HUES48 (cell line): ENCODE measurements at regions not wholly inside any gene's neighbourhood (a gene's known extent, or its start where the extent isn't known, plus 50 kb on each side); places are given as distances from the start of the nearest gene placed in this dataset.
"Not testable (repeated sequence)": the region's sequence is repeated elsewhere in the genome, so short reads cannot be mapped to it uniquely, and the experiment has no call there.

ENCODE experiments used
- H3K27ac ChIP-seq: one replicate; pipeline ENCODE4 v1.7.0; 2013; ENCODE audit warnings: low read depth, low read length, inconsistent platforms
- H3K27me3 ChIP-seq: 2 replicates; pipeline ENCODE4 v1.6.1; 2013; ENCODE audit warnings: mild to moderate bottlenecking, low read length; ENCODE audit not compliant: control insufficient read depth, insufficient read depth
- H3K36me3 ChIP-seq: 2 replicates; pipeline ENCODE4 v1.6.1; 2013; ENCODE audit warnings: low read length; ENCODE audit not compliant: control insufficient read depth, insufficient read depth
- H3K4me1 ChIP-seq: 2 replicates; pipeline ENCODE4 v1.6.1; 2013; ENCODE audit warnings: mild to moderate bottlenecking, low read length; ENCODE audit not compliant: control insufficient read depth, insufficient read depth
- H3K4me3 ChIP-seq: 2 replicates; pipeline ENCODE4 v1.5.1; 2013; ENCODE audit warnings: mild to moderate bottlenecking, low read depth, low read length
- H3K9ac ChIP-seq: 2 replicates; pipeline ENCODE4 v1.6.1; 2013; ENCODE audit warnings: mild to moderate bottlenecking, low read depth, low read length, moderate library complexity
- H3K9me3 ChIP-seq: 2 replicates; pipeline ENCODE4 v1.6.1; 2013; ENCODE audit warnings: low read length; ENCODE audit not compliant: control insufficient read depth, insufficient read depth

GRCh38 chr5:159588941-159589340 is 258.7 kb upstream of the IL12B start:
- no peaks in the 10 kb centered on the region for H3K4me1 ChIP-seq
- no peaks in the 10 kb centered on the region for H3K36me3 ChIP-seq
- no peak overlapping the region for H3K27ac ChIP-seq
- no peaks in the 10 kb centered on the region for H3K9me3 ChIP-seq
- H3K4me3 ChIP-seq: no peak overlapping the region
- no peaks in the 10 kb centered on the region for H3K27me3 ChIP-seq
- H3K9ac ChIP-seq: no peak overlapping the region

- H3K4me1 ChIP-seq: no peaks in the 10 kb centered on the region
- H3K9ac ChIP-seq: no peak overlapping the region
- no peaks in the 10 kb centered on the region for H3K36me3 ChIP-seq
These were observed 263.3 kb upstream of the IL12B start for GRCh38 chr5:159593518-159594073.

GRCh38 chr5:159595561-159595960 is 265.3 kb upstream of the IL12B start:
- H3K9me3 ChIP-seq: peaks cover 18% of the 10 kb centered on the region
- H3K4me1 ChIP-seq, H3K4me3 ChIP-seq, H3K9ac ChIP-seq, H3K27ac ChIP-seq, H3K27me3 ChIP-seq, H3K36me3 ChIP-seq: not testable (repeated sequence)

More at GRCh38 chr5:159593518-159594073, 263.3 kb upstream of the IL12B start:
- Histone ChIP-seq H3K9me3 (peaks cover 14% of the 10 kb centered on the region), H3K27ac (no peak overlapping the region), H3K27me3 (no peaks in the 10 kb centered on the region), H3K4me3 (no peak overlapping the region)

- Histone ChIP-seq H3K9me3 (peaks cover 25% of the 10 kb centered on the region), H3K36me3 (no peaks in the 10 kb centered on the region), H3K4me3 (no peak overlapping the region), H3K9ac (no peak overlapping the region), H3K27ac (no peak overlapping the region), H3K27me3 (no peaks in the 10 kb centered on the region), H3K4me1 (no peaks in the 10 kb centered on the region)
These were observed 270.9 kb upstream of the IL12B start for GRCh38 chr5:159601216-159601615.

GRCh38 chr5:159602434-159602833 is 272.1 kb upstream of the IL12B start:
- Histone ChIP-seq H3K36me3 (no peaks in the 10 kb centered on the region), H3K27me3 (no peaks in the 10 kb centered on the region), H3K9me3 (peaks cover 22% of the 10 kb centered on the region), H3K27ac (no peak overlapping the region), H3K4me1 (no peaks in the 10 kb centered on the region), H3K4me3 (no peak overlapping the region), H3K9ac (no peak overlapping the region)

GRCh38 chr5:159605585-159605984 is 275.3 kb upstream of the IL12B start:
- H3K36me3 ChIP-seq: no peaks in the 10 kb centered on the region
- H3K9ac ChIP-seq: no peak overlapping the region
- no peak overlapping the region for H3K27ac ChIP-seq
- H3K9me3 ChIP-seq: peaks cover 17% of the 10 kb centered on the region
- H3K27me3 ChIP-seq: no peaks in the 10 kb centered on the region
- no peaks in the 10 kb centered on the region for H3K4me1 ChIP-seq
- no peak overlapping the region for H3K4me3 ChIP-seq

- no peak overlapping the region for H3K27ac ChIP-seq
- H3K9ac ChIP-seq: no peak overlapping the region
- H3K4me1 ChIP-seq: no peaks in the 10 kb centered on the region
- H3K27me3 ChIP-seq: no peaks in the 10 kb centered on the region
- H3K4me3 ChIP-seq: no peak overlapping the region
- H3K9me3 ChIP-seq: no peaks in the 10 kb centered on the region
- H3K36me3 ChIP-seq: no peaks in the 10 kb centered on the region
These were observed 279.1 kb upstream of the IL12B start for GRCh38 chr5:159609359-159609758.

GRCh38 chr5:159610966-159611579 is 280.8 kb upstream of the IL12B start:
- Histone ChIP-seq H3K9ac (no peak overlapping the region), H3K9me3 (no peaks in the 10 kb centered on the region), H3K4me1 (no peaks in the 10 kb centered on the region), H3K36me3 (no peaks in the 10 kb centered on the region), H3K27ac (no peak overlapping the region), H3K4me3 (no peak overlapping the region), H3K27me3 (no peaks in the 10 kb centered on the region)

GRCh38 chr5:159616952-159617351 is 286.7 kb upstream of the IL12B start:
- Histone ChIP-seq H3K36me3 (no peaks in the 10 kb centered on the region), H3K9me3 (no peaks in the 10 kb centered on the region), H3K4me3 (no peak overlapping the region), H3K27ac (no peak overlapping the region), H3K4me1 (peaks cover 13% of the 10 kb centered on the region), H3K27me3 (no peaks in the 10 kb centered on the region), H3K9ac (no peak overlapping the region)

GRCh38 chr5:159619826-159620225 is 289.5 kb upstream of the IL12B start:
- H3K4me3 ChIP-seq: no peak overlapping the region
- peaks cover 13% of the 10 kb centered on the region for H3K4me1 ChIP-seq
- no peaks in the 10 kb centered on the region for H3K36me3 ChIP-seq
- no peaks in the 10 kb centered on the region; the same call in 1 of the 2 replicates for H3K9me3 ChIP-seq
- H3K9ac ChIP-seq: no peak overlapping the region
- no peaks in the 10 kb centered on the region for H3K27me3 ChIP-seq
- no peak overlapping the region for H3K27ac ChIP-seq

- H3K9me3 ChIP-seq: no peaks in the 10 kb centered on the region; the same call in 1 of the 2 replicates
- peaks cover 13% of the 10 kb centered on the region for H3K4me1 ChIP-seq
- no peak overlapping the region for H3K27ac ChIP-seq
- H3K36me3 ChIP-seq: no peaks in the 10 kb centered on the region
- no peak overlapping the region for H3K4me3 ChIP-seq
- H3K27me3 ChIP-seq: no peaks in the 10 kb centered on the region
- H3K9ac ChIP-seq: no peak overlapping the region
These were observed 290.7 kb upstream of the IL12B start for GRCh38 chr5:159620853-159621540.
